ENCODE measurements at regions not wholly inside any gene's neighbourhood (a gene's known extent, or its start where the extent isn't known, plus 50 kb on each side); places are given as distances from the start of the nearest gene placed in this dataset.

DNA sequence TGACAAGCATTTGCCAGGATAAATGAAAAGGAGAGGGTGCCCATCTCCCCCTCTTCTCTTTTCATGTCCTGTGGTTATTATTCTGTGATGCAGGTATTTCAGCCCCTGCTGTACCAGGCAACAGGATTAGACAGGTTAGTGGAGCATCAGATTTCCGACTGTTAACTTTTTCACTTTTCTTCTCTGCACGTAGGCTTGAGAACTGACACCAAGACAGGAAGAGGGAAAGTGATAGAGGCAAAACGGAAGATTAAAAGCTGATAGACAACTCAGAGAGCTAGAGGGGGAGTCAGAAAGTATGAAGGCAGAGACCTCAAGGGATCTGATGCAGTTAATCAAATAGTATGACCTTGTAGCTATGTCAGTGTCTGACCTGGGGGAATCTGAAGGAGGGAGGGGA, 132.8 kb downstream of the SOX9 start (continued):
- TF ChIP-seq, protein P1, sequence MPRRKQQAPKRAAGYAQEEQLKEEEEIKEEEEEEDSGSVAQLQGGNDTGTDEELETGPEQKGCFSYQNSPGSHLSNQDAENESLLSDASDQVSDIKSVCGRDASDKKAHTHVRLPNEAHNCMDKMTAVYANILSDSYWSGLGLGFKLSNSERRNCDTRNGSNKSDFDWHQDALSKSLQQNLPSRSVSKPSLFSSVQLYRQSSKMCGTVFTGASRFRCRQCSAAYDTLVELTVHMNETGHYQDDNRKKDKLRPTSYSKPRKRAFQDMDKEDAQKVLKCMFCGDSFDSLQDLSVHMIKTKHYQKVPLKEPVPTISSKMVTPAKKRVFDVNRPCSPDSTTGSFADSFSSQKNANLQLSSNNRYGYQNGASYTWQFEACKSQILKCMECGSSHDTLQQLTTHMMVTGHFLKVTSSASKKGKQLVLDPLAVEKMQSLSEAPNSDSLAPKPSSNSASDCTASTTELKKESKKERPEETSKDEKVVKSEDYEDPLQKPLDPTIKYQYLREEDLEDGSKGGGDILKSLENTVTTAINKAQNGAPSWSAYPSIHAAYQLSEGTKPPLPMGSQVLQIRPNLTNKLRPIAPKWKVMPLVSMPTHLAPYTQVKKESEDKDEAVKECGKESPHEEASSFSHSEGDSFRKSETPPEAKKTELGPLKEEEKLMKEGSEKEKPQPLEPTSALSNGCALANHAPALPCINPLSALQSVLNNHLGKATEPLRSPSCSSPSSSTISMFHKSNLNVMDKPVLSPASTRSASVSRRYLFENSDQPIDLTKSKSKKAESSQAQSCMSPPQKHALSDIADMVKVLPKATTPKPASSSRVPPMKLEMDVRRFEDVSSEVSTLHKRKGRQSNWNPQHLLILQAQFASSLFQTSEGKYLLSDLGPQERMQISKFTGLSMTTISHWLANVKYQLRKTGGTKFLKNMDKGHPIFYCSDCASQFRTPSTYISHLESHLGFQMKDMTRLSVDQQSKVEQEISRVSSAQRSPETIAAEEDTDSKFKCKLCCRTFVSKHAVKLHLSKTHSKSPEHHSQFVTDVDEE (CRISPR knock-in tag; IDR thresholded peaks at IDR 0.05): no peak
- TF ChIP-seq ZFP3 (CRISPR knock-in tag; IDR thresholded peaks at IDR 0.05) (no peak), OSR1 (CRISPR knock-in tag; IDR thresholded peaks at IDR 0.05) (no peak), ZNF70 (CRISPR knock-in tag; IDR thresholded peaks at IDR 0.05) (no peak), PPARA (CRISPR knock-in tag; IDR thresholded peaks at IDR 0.05; ENCODE audit: borderline replicate concordance) (no peak)

DNA sequence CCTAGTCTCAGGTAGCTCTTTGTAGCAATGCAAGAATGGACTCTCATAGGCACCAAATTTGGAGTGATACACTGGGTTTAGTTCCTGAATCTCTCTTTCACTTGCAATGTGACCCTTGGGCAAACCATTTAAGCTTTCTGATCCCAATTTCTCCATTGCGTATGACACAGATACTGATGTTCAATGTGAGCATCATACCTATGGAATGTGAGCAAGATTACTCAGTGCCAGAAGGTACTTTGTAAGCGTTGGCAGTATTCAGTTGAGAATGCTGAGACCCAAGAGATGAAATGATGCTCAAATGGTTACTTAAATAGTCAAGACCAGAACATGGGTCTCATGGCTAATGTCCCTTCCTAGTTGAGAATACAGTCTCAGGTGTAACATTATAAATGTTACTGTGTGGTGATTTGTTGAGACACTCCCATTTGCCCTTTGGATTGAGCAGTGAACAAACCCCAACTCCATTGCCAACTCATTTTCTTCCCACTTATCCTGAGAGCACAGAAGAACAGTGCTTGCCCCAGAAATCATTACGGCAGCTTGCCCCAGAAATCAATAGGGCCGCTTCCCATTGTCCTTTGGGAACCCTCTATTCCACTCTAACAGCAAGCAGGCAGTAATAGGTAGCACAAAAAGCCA, 134.1 kb downstream of the SOX9 start:
- peak; percentile 49; the same call in 2 of the 3 replicates for ATAC-seq
- TF ChIP-seq BACH2 (CRISPR knock-in tag; IDR thresholded peaks at IDR 0.05; ENCODE audit: borderline replicate concordance) (no peak), PPARA (CRISPR knock-in tag; IDR thresholded peaks at IDR 0.05; ENCODE audit: borderline replicate concordance) (no peak), SNAI2 (CRISPR knock-in tag; IDR thresholded peaks at IDR 0.05) (no peak), ZFP30 (CRISPR knock-in tag; IDR thresholded peaks at IDR 0.05) (no peak), ISL1 (CRISPR knock-in tag; IDR thresholded peaks at IDR 0.05) (no peak)
- TF ChIP-seq, protein P2, sequence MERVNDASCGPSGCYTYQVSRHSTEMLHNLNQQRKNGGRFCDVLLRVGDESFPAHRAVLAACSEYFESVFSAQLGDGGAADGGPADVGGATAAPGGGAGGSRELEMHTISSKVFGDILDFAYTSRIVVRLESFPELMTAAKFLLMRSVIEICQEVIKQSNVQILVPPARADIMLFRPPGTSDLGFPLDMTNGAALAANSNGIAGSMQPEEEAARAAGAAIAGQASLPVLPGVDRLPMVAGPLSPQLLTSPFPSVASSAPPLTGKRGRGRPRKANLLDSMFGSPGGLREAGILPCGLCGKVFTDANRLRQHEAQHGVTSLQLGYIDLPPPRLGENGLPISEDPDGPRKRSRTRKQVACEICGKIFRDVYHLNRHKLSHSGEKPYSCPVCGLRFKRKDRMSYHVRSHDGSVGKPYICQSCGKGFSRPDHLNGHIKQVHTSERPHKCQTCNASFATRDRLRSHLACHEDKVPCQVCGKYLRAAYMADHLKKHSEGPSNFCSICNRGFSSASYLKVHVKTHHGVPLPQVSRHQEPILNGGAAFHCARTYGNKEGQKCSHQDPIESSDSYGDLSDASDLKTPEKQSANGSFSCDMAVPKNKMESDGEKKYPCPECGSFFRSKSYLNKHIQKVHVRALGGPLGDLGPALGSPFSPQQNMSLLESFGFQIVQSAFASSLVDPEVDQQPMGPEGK (CRISPR knock-in tag; IDR thresholded peaks at IDR 0.05; ENCODE audit: borderline replicate concordance): no peak
- TF ChIP-seq, protein P3, sequence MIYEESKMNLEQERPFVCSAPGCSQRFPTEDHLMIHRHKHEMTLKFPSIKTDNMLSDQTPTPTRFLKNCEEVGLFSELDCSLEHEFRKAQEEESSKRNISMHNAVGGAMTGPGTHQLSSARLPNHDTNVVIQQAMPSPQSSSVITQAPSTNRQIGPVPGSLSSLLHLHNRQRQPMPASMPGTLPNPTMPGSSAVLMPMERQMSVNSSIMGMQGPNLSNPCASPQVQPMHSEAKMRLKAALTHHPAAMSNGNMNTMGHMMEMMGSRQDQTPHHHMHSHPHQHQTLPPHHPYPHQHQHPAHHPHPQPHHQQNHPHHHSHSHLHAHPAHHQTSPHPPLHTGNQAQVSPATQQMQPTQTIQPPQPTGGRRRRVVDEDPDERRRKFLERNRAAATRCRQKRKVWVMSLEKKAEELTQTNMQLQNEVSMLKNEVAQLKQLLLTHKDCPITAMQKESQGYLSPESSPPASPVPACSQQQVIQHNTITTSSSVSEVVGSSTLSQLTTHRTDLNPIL (CRISPR knock-in tag; IDR thresholded peaks at IDR 0.05; ENCODE audit: low read depth): no peak

DNA sequence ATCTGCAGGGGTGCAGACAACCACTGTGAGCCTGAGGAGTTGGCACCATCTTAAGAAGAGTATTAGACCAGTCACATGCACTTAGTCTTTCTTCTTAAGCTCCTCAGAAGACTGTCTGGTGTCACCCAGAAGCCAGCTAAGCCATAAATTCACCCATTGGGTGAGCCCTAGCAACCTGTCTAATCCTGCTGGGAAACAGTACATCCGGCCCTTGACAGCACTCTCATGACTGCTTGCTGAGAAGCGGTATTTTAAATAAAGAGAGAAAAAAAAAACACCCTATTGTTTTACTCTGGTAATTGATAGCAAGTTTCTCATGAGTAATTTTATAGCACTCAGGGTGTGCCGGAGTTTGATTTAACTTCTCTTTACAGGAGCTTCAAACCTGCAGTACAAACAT, 134.7 kb downstream of the SOX9 start:
- TF ChIP-seq ZNF70 (CRISPR knock-in tag; IDR thresholded peaks at IDR 0.05): no peak
- TF ChIP-seq ZFP3 (CRISPR knock-in tag; IDR thresholded peaks at IDR 0.05): no peak
- TF ChIP-seq TOX (CRISPR knock-in tag; IDR thresholded peaks at IDR 0.05; ENCODE audit: borderline replicate concordance): no peak
- no peak for TF ChIP-seq RARB (CRISPR knock-in tag; IDR thresholded peaks at IDR 0.05)
- TF ChIP-seq ISL1 (CRISPR knock-in tag; IDR thresholded peaks at IDR 0.05): no peak
- TF ChIP-seq BACH2 (CRISPR knock-in tag; IDR thresholded peaks at IDR 0.05; ENCODE audit: borderline replicate concordance): no peak
- no peak for TF ChIP-seq ARNTL (CRISPR knock-in tag; IDR thresholded peaks at IDR 0.05; ENCODE audit: borderline replicate concordance, low read depth)
- TF ChIP-seq GLIS3 (CRISPR knock-in tag; IDR thresholded peaks at IDR 0.05): no peak
- TF ChIP-seq, protein P2 (CRISPR knock-in tag; IDR thresholded peaks at IDR 0.05; ENCODE audit: borderline replicate concordance): no peak
- TF ChIP-seq, protein P4, sequence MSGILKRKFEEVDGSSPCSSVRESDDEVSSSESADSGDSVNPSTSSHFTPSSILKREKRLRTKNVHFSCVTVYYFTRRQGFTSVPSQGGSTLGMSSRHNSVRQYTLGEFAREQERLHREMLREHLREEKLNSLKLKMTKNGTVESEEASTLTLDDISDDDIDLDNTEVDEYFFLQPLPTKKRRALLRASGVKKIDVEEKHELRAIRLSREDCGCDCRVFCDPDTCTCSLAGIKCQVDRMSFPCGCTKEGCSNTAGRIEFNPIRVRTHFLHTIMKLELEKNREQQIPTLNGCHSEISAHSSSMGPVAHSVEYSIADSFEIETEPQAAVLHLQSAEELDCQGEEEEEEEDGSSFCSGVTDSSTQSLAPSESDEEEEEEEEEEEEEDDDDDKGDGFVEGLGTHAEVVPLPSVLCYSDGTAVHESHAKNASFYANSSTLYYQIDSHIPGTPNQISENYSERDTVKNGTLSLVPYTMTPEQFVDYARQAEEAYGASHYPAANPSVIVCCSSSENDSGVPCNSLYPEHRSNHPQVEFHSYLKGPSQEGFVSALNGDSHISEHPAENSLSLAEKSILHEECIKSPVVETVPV (CRISPR knock-in tag; IDR thresholded peaks at IDR 0.05): no peak
- TF ChIP-seq ESRRG (CRISPR knock-in tag; IDR thresholded peaks at IDR 0.05): no peak
- TF ChIP-seq SNAI2 (CRISPR knock-in tag; IDR thresholded peaks at IDR 0.05): no peak
- TF ChIP-seq ZNF565 (CRISPR knock-in tag; conservative IDR thresholded peaks at IDR 0.05; ENCODE audit: low read depth): no peak
- TF ChIP-seq ZNF8 (CRISPR knock-in tag; IDR thresholded peaks at IDR 0.05): no peak
- no peak for ATAC-seq
